ENCODE measurements at regions not wholly inside any gene's neighbourhood (a gene's known extent, or its start where the extent isn't known, plus 50 kb on each side); places are given as distances from the start of the nearest gene placed in this dataset.

- Mint-ChIP-seq H3K9me3 (no peaks in the 10 kb centered on the region), H3K27ac (no peak overlapping the region)
These were observed 115.1 kb upstream of the SOX4 start for GRCh38 chr6:21478411-21478810.

DNA sequence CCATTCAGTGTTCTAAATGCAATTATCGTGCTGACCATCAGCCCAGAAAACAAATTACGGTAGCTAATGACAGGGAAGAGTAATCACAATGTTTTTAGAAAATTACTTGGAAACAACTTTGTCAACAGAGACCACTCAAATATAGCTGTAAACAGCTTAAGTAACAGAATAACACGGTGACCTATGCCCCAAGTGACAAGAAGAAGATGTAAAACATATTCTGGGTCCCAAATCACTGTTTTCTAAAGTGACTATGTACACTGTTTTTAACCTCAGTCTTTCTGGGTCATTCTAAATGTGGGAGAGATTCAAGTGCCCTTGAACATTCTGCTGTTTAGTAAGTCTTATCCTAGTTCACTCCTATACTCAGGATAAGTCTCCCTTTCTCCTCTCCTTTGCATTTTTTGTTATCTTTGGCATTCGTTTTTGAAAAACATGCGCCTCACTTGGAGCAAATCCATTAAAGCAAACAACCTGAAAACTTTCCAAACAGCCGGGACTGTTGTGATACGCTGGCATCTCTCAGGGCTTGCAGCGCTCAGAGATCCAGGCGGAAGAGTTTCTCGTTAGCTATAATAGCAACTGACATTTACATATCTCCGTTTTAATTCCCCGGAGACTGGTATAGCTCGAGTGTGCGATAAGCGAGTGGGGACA, 114.5 kb upstream of the SOX4 start:
- DNase-seq (ENCODE audit: low spot score) = no peak
- Mint-ChIP-seq H3K36me3 (ENCODE audit: low read depth) (no peaks in the 10 kb centered on the region), H3K9me3 (no peaks in the 10 kb centered on the region), H3K27ac (no peak overlapping the region), H3K27me3 (ENCODE audit: low read depth) (peaks cover 19% of the 10 kb centered on the region), H3K4me3 (ENCODE audit: low read depth) (no peak overlapping the region), H3K4me1 (ENCODE audit: low read depth) (no peaks in the 10 kb centered on the region)
- intact Hi-C loops (cut with micrococcal nuclease) = no loop called here

More at GRCh38 chr6:21478411-21478810, 115.1 kb upstream of the SOX4 start:
- DNase-seq (ENCODE audit: low spot score) = no peak
- intact Hi-C loops (cut with micrococcal nuclease) = no loop called here
- no peak overlapping the region for H3K4me3 Mint-ChIP-seq (ENCODE audit: low read depth)
- H3K27me3 Mint-ChIP-seq (ENCODE audit: low read depth) = peaks cover 21% of the 10 kb centered on the region
- no peaks in the 10 kb centered on the region for H3K36me3 Mint-ChIP-seq (ENCODE audit: low read depth)
- no peaks in the 10 kb centered on the region for H3K4me1 Mint-ChIP-seq (ENCODE audit: low read depth)

- Mint-ChIP-seq H3K4me3 (ENCODE audit: low read depth) (no peak overlapping the region), H3K4me1 (ENCODE audit: low read depth) (no peaks in the 10 kb centered on the region), H3K36me3 (ENCODE audit: low read depth) (no peaks in the 10 kb centered on the region), H3K27ac (no peak overlapping the region), H3K27me3 (ENCODE audit: low read depth) (peaks cover 4% of the 10 kb centered on the region), H3K9me3 (no peaks in the 10 kb centered on the region)
- no peak for DNase-seq (ENCODE audit: low spot score)
- intact Hi-C loops (cut with micrococcal nuclease) = no loop called here
These were observed 107.4 kb upstream of the SOX4 start for GRCh38 chr6:21486115-21486514.

- no peaks in the 10 kb centered on the region for H3K27me3 Mint-ChIP-seq (ENCODE audit: low read depth)
- intact Hi-C loops (cut with micrococcal nuclease) = no loop called here
- no peak overlapping the region for H3K4me3 Mint-ChIP-seq (ENCODE audit: low read depth)
- no peak overlapping the region for H3K27ac Mint-ChIP-seq
- no peaks in the 10 kb centered on the region for H3K4me1 Mint-ChIP-seq (ENCODE audit: low read depth)
- no peaks in the 10 kb centered on the region for H3K36me3 Mint-ChIP-seq (ENCODE audit: low read depth)
- no peaks in the 10 kb centered on the region for H3K9me3 Mint-ChIP-seq
- DNase-seq (ENCODE audit: low spot score) = no peak
These were observed 103.7 kb upstream of the SOX4 start for GRCh38 chr6:21489826-21490225.

- Mint-ChIP-seq H3K4me3 (ENCODE audit: low read depth) (no peak overlapping the region), H3K27ac (no peak overlapping the region), H3K4me1 (ENCODE audit: low read depth) (no peaks in the 10 kb centered on the region), H3K36me3 (ENCODE audit: low read depth) (no peaks in the 10 kb centered on the region), H3K9me3 (no peaks in the 10 kb centered on the region), H3K27me3 (ENCODE audit: low read depth) (no peaks in the 10 kb centered on the region)
- intact Hi-C loops (cut with micrococcal nuclease) = no loop called here
- no peak for DNase-seq (ENCODE audit: low spot score)
These were observed 101.6 kb upstream of the SOX4 start for GRCh38 chr6:21491955-21492354.

DNA sequence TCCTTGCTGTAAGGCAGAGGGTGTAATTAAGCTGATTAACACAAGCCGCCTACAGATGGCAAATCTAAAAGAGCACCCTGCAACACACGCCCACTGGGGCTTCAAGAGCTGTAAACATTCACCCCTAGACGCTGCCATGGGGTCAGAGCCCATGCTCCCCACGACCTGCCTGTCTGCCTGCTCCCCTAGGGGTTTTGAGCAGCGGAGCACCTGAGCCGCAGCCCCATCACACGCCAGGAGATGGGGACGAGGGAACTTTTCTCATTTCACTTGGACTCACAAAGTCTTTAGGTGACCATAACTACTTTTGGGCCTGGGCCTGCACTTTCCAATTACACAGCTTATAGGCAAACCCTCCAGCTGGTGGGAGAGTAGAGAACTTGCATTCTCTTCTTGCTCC, 99.0 kb upstream of the SOX4 start:
- intact Hi-C loops (cut with micrococcal nuclease) = no loop called here
- Mint-ChIP-seq H3K27me3 (ENCODE audit: low read depth) (no peaks in the 10 kb centered on the region), H3K27ac (no peak overlapping the region), H3K4me1 (ENCODE audit: low read depth) (no peaks in the 10 kb centered on the region), H3K36me3 (ENCODE audit: low read depth) (no peaks in the 10 kb centered on the region), H3K9me3 (no peaks in the 10 kb centered on the region), H3K4me3 (ENCODE audit: low read depth) (no peak overlapping the region)
- DNase-seq (ENCODE audit: low spot score) = no peak

GRCh38 chr6:21496196-21496595, 97.4 kb upstream of the SOX4 start:
- no peaks in the 10 kb centered on the region for H3K4me1 Mint-ChIP-seq (ENCODE audit: low read depth)
- no peaks in the 10 kb centered on the region for H3K27me3 Mint-ChIP-seq (ENCODE audit: low read depth)
- no peak overlapping the region for H3K4me3 Mint-ChIP-seq (ENCODE audit: low read depth)
- no peaks in the 10 kb centered on the region for H3K9me3 Mint-ChIP-seq
- no peak overlapping the region for H3K27ac Mint-ChIP-seq
- H3K36me3 Mint-ChIP-seq (ENCODE audit: low read depth) = no peaks in the 10 kb centered on the region
- DNase-seq (ENCODE audit: low spot score) = no peak
- intact Hi-C loops (cut with micrococcal nuclease) = no loop called here

DNA sequence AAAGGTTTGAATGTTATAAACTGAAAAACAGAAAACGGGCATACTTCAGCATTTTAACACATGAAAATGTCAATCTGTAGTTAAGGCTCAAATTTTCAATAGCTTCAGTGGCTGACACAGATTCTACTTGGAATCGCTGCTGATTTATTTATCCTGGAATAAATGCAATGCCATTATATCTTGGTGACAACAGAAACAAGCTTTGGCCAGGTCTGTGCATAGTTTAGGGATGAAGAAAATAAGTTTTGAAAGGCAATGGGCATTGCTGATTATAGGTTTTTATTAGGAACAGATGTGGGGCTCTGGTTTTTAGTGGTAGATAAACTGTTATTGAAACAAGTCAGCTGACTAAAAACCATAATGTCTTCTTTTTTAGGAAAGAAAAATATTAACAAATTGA, 96.8 kb upstream of the SOX4 start:
- intact Hi-C loops (cut with micrococcal nuclease) = no loop called here
- Mint-ChIP-seq H3K9me3 (no peaks in the 10 kb centered on the region), H3K4me1 (ENCODE audit: low read depth) (no peaks in the 10 kb centered on the region), H3K27me3 (ENCODE audit: low read depth) (no peaks in the 10 kb centered on the region), H3K36me3 (ENCODE audit: low read depth) (no peaks in the 10 kb centered on the region), H3K27ac (no peak overlapping the region), H3K4me3 (ENCODE audit: low read depth) (no peak overlapping the region)
- DNase-seq (ENCODE audit: low spot score) = no peak

DNA sequence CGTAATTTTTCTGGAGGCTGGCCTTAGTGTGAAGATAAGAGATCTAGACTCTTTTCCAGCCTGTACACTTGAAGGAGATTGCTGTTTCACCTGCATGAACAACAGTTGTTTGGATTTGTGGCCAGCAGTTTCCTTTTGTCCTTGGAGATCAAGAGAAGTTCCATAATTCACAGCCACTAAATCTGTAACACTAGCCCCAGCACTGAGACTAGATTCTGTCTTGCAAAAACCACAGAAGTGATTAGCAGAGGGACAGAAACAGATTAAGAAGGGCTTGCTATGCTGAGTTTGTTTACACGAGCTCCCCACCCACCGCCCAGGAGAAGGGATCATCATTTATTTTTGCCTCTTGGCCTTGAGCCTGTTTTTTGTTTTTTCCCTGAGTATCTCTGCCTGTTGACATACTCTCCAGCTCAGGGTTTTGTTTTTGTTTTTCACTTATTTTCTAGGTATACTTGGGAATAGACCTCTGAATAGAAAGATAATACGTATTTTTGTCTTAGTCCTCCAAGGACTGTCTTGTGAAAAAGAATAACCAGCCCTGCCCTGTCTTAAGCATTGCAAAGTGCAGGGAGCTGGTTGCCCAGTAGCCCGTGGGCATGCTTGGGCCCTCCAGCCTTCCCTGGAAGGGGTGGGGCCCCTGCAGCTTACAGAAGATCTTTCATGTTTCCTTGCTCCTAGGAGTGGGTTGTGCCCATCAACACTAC, 93.1 kb upstream of the SOX4 start:
- DNase-seq (ENCODE audit: low spot score) = no peak
- intact Hi-C loops (cut with micrococcal nuclease) = no loop called here
- no peak overlapping the region for H3K27ac Mint-ChIP-seq
- H3K4me1 Mint-ChIP-seq (ENCODE audit: low read depth) = no peaks in the 10 kb centered on the region
- H3K9me3 Mint-ChIP-seq = no peaks in the 10 kb centered on the region
- no peaks in the 10 kb centered on the region for H3K36me3 Mint-ChIP-seq (ENCODE audit: low read depth)
- no peaks in the 10 kb centered on the region for H3K27me3 Mint-ChIP-seq (ENCODE audit: low read depth)
- H3K4me3 Mint-ChIP-seq (ENCODE audit: low read depth) = no peak overlapping the region

GRCh38 chr6:21501021-21501354, 92.6 kb upstream of the SOX4 start:
- Mint-ChIP-seq H3K9me3 (no peaks in the 10 kb centered on the region), H3K27ac (no peak overlapping the region), H3K4me1 (ENCODE audit: low read depth) (no peaks in the 10 kb centered on the region), H3K27me3 (ENCODE audit: low read depth) (no peaks in the 10 kb centered on the region), H3K36me3 (ENCODE audit: low read depth) (no peaks in the 10 kb centered on the region), H3K4me3 (ENCODE audit: low read depth) (no peak overlapping the region)
- no peak for DNase-seq (ENCODE audit: low spot score)
- intact Hi-C loops (cut with micrococcal nuclease) = no loop called here

- DNase-seq (ENCODE audit: low spot score) = no peak
- no peaks in the 10 kb centered on the region for H3K36me3 Mint-ChIP-seq (ENCODE audit: low read depth)
- no peaks in the 10 kb centered on the region for H3K9me3 Mint-ChIP-seq
- intact Hi-C loops (cut with micrococcal nuclease) = no loop called here
- H3K4me1 Mint-ChIP-seq (ENCODE audit: low read depth) = no peaks in the 10 kb centered on the region
- H3K27ac Mint-ChIP-seq = no peak overlapping the region
- H3K27me3 Mint-ChIP-seq (ENCODE audit: low read depth) = no peaks in the 10 kb centered on the region
- H3K4me3 Mint-ChIP-seq (ENCODE audit: low read depth) = no peak overlapping the region
These were observed 91.7 kb upstream of the SOX4 start for GRCh38 chr6:21501815-21502214.

GRCh38 chr6:21502682-21503081, 90.9 kb upstream of the SOX4 start:
- Mint-ChIP-seq H3K9me3 (no peaks in the 10 kb centered on the region), H3K4me1 (ENCODE audit: low read depth) (no peaks in the 10 kb centered on the region), H3K27ac (no peak overlapping the region), H3K27me3 (ENCODE audit: low read depth) (no peaks in the 10 kb centered on the region), H3K4me3 (ENCODE audit: low read depth) (no peak overlapping the region), H3K36me3 (ENCODE audit: low read depth) (no peaks in the 10 kb centered on the region)
- no peak for DNase-seq (ENCODE audit: low spot score)
- intact Hi-C loops (cut with micrococcal nuclease) = no loop called here

DNA sequence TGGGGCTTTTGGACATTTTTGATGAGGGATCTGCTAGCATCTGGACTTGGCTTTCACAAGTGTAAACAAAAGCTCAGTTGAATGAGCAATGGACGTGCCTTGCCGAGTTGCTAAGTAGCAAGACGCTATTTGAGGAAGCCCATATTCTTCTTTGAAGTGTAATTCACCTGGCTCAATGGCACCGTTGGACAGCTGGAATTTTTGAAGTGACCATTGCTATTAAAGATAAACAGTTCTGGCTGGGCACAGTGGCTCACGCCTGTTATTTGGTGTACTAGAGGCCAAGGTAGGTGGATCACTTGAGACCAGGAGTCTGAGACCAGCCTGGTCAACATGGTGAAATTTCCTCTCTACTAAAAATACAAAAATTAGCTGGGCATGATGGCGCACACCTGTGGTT, 88.8 kb upstream of the SOX4 start:
- no peaks in the 10 kb centered on the region for H3K27me3 Mint-ChIP-seq (ENCODE audit: low read depth)
- no peak for DNase-seq (ENCODE audit: low spot score)
- no peak overlapping the region for H3K4me3 Mint-ChIP-seq (ENCODE audit: low read depth)
- intact Hi-C loops (cut with micrococcal nuclease) = no loop called here
- no peaks in the 10 kb centered on the region for H3K9me3 Mint-ChIP-seq
- H3K36me3 Mint-ChIP-seq (ENCODE audit: low read depth) = no peaks in the 10 kb centered on the region
- H3K27ac Mint-ChIP-seq = no peak overlapping the region
- no peaks in the 10 kb centered on the region for H3K4me1 Mint-ChIP-seq (ENCODE audit: low read depth)

DNA sequence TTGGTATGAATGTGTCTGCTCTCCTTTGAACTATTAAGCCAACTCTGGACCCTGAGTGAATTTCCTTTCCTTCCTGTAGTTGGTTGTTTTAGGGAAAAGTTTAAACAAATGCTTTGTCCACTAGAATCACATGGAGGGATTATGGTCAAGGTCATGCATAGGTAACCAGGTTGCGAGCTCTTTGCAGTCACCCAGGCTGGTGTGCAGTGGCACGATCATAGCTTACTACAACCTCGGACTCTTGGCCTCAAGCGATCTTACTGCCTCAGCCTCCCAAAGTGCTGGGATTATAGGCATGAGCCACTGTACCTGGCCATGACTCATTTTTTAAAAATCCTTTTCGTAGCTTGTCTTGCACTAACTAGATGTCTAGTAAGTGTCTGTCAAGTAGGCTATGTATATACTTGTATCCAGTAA, 88.0 kb upstream of the SOX4 start:
- H3K36me3 Mint-ChIP-seq (ENCODE audit: low read depth) = no peaks in the 10 kb centered on the region
- H3K9me3 Mint-ChIP-seq = no peaks in the 10 kb centered on the region
- intact Hi-C loops (cut with micrococcal nuclease) = no loop called here
- no peak overlapping the region for H3K4me3 Mint-ChIP-seq (ENCODE audit: low read depth)
- DNase-seq (ENCODE audit: low spot score) = no peak
- H3K27me3 Mint-ChIP-seq (ENCODE audit: low read depth) = no peaks in the 10 kb centered on the region
- no peak overlapping the region for H3K27ac Mint-ChIP-seq
- H3K4me1 Mint-ChIP-seq (ENCODE audit: low read depth) = no peaks in the 10 kb centered on the region

All from activated T-helper 2 cell treated with anti-CD3 and anti-CD28 coated beads, Interferon-gamma antibody, Interleukin-2, Interleukin-4, amounts not matched to agents 10 μg/mL and 5 μg/mL and 100 μg/mL, durations not matched to agents 14 hours and 24 hours and 36 hours (primary cell).